ENCODE measurements at regions not wholly inside any gene's neighbourhood (a gene's known extent, or its start where the extent isn't known, plus 50 kb on each side); places are given as distances from the start of the nearest gene placed in this dataset.

DNA sequence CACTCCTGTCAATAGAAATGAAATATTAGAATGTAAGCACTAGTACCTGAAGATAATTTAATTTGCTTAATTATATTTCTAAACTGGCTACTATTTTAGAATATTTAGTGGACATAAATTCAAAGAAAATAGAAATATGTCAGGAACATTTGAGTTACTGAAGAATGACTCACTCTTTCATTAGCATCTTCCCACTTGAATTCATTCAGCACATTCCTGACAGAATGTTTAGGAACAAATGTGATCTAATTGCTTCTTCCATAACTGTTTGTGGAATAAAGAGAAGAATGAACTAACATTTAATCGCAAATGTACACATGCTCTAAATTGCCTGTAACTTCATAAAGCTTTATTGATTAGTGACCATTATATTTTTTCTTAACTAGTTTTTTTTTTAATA, 306.2 kb upstream of the ADAMTSL1 start:
- H3K4ac ChIP-seq (ENCODE audit: low read depth, low read length): no peak overlapping the region
- no TSS peak for BruUV-seq (replicated peaks)
- H3K36me3 ChIP-seq (ENCODE audit: control insufficient read depth, insufficient read depth, low read length): no peaks in the 10 kb centered on the region
- H4K8ac ChIP-seq (ENCODE audit: low read depth in 2 of 2, low read length in 2 of 2): no peak overlapping the region
- no peak overlapping the region for H2BK5ac ChIP-seq (ENCODE audit: low read depth, low read length, poor library complexity, severe bottlenecking)
- H3K27me3 ChIP-seq (ENCODE audit: control insufficient read depth, insufficient read depth, low read length): peaks cover 2% of the 10 kb centered on the region; the same call in 1 of the 2 replicates
- intact Hi-C loops (cut with micrococcal nuclease): no loop called here
- H3K23ac ChIP-seq (ENCODE audit: low read depth, low read length): no peak overlapping the region
- H3K4me1 ChIP-seq (ENCODE audit: control insufficient read depth, insufficient read depth, low read length): no peaks in the 10 kb centered on the region
- H4K91ac ChIP-seq (ENCODE audit: insufficient read depth, low read depth, low read length): no peak overlapping the region
- H3K79me1 ChIP-seq (ENCODE audit: low read depth in 1 of 2, low read length in 2 of 2): no peaks in the 10 kb centered on the region
- no peak overlapping the region for H3K18ac ChIP-seq (ENCODE audit: low read depth, low read length)
- no peak overlapping the region for H2AK9ac ChIP-seq (replicated peaks; ENCODE audit: low read depth, low read length, poor library complexity)
- H3K27ac ChIP-seq (ENCODE audit: insufficient read depth, low read length): no peak overlapping the region
- ATAC-seq (ENCODE audit: low read depth) (no peak), DNase-seq (no peak)
- no peak overlapping the region for H2AFZ ChIP-seq (replicated peaks; ENCODE audit: low read length, poor library complexity)
- H4K5ac ChIP-seq (ENCODE audit: low read depth, low read length): no peak overlapping the region
- no peak overlapping the region for H3K4me3 ChIP-seq (ENCODE audit: insufficient read depth, low read depth, low read length)
- TF ChIP-seq, protein P1, sequence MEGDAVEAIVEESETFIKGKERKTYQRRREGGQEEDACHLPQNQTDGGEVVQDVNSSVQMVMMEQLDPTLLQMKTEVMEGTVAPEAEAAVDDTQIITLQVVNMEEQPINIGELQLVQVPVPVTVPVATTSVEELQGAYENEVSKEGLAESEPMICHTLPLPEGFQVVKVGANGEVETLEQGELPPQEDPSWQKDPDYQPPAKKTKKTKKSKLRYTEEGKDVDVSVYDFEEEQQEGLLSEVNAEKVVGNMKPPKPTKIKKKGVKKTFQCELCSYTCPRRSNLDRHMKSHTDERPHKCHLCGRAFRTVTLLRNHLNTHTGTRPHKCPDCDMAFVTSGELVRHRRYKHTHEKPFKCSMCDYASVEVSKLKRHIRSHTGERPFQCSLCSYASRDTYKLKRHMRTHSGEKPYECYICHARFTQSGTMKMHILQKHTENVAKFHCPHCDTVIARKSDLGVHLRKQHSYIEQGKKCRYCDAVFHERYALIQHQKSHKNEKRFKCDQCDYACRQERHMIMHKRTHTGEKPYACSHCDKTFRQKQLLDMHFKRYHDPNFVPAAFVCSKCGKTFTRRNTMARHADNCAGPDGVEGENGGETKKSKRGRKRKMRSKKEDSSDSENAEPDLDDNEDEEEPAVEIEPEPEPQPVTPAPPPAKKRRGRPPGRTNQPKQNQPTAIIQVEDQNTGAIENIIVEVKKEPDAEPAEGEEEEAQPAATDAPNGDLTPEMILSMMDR (conservative IDR thresholded peaks at IDR 0.05; ENCODE audit: low read depth, low read length): no peak
- TF ChIP-seq MAZ (IDR thresholded peaks at IDR 0.05; ENCODE audit: borderline replicate concordance, low read depth, low read length): no peak
- TF ChIP-seq MAFK (IDR thresholded peaks at IDR 0.05; ENCODE audit: low read depth, low read length): no peak
- TF ChIP-seq BHLHE40 (IDR thresholded peaks at IDR 0.05; ENCODE audit: low read depth, low read length): no peak
- TF ChIP-seq POLR2A (IDR thresholded peaks at IDR 0.05; ENCODE audit: low read depth, low read length): no peak
- no peak for TF ChIP-seq SMC3 (IDR thresholded peaks at IDR 0.05; ENCODE audit: low read depth, low read length)
- no peak for TF ChIP-seq CEBPB (IDR thresholded peaks at IDR 0.05; ENCODE audit: low read depth, low read length)
- no peak for TF ChIP-seq MXI1 (IDR thresholded peaks at IDR 0.05; ENCODE audit: borderline replicate concordance, low read depth, low read length)
- no peak for TF ChIP-seq RFX5 (IDR thresholded peaks at IDR 0.05; ENCODE audit: low read depth, low read length)
- TF ChIP-seq FOS (IDR thresholded peaks at IDR 0.05; ENCODE audit: low read depth, low read length): no peak
- no peak for TF ChIP-seq RCOR1 (IDR thresholded peaks at IDR 0.05; ENCODE audit: insufficient replicate concordance, low read length)
- TF ChIP-seq, protein P2, sequence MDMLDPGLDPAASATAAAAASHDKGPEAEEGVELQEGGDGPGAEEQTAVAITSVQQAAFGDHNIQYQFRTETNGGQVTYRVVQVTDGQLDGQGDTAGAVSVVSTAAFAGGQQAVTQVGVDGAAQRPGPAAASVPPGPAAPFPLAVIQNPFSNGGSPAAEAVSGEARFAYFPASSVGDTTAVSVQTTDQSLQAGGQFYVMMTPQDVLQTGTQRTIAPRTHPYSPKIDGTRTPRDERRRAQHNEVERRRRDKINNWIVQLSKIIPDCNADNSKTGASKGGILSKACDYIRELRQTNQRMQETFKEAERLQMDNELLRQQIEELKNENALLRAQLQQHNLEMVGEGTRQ (IDR thresholded peaks at IDR 0.05; ENCODE audit: low read depth, low read length): no peak
- H3K56ac ChIP-seq (ENCODE audit: extremely low read depth, insufficient read depth, low read length): no peak overlapping the region
- no peak overlapping the region for H2BK120ac ChIP-seq (ENCODE audit: low read depth, low read length)
- no peaks in the 10 kb centered on the region for H3K9me1 ChIP-seq (ENCODE audit: insufficient read depth, low read length)
- POLR2A ChIA-PET (ENCODE audit: unreplicated experiment): no interaction called here
- H4K20me1 ChIP-seq (ENCODE audit: insufficient read depth, low read length): no peaks in the 10 kb centered on the region
- no CpG with 5 or more reads among the region's 1 CpG for whole genome bisulfite sequencing, 2 experiments (ENCODE audit: extremely low coverage in 2 of 2, insufficient read length in 1 of 2)
- H3K4me2 ChIP-seq (ENCODE audit: low read depth, low read length): no peak overlapping the region
- H2AK5ac ChIP-seq (ENCODE audit: low read depth, low read length): no peak overlapping the region
- H3K9me3 ChIP-seq (ENCODE audit: control insufficient read depth, insufficient read depth, low read length): no peaks in the 10 kb centered on the region
- CTCF ChIA-PET: no interaction called here
- dilution Hi-C loops (cut with HindIII; ENCODE audit: low sequenced_read_pairs, unreplicated experiment): no loop called here
- no peak overlapping the region for H3K9ac ChIP-seq (ENCODE audit: low read depth, low read length)
- in situ Hi-C loops (cut with MboI; ENCODE audit: low sequenced_read_pairs): no loop called here
- H3K14ac ChIP-seq (replicated peaks; ENCODE audit: low read depth, low read length): no peak overlapping the region
- no peak overlapping the region for H2BK15ac ChIP-seq (ENCODE audit: low read depth, low read length)
- H2BK20ac ChIP-seq (ENCODE audit: low read depth, low read length): no peak overlapping the region
